ENCODE measurements at regions not wholly inside any gene's neighbourhood (a gene's known extent, or its start where the extent isn't known, plus 50 kb on each side); places are given as distances from the start of the nearest gene placed in this dataset.

GRCh38 chr6:22141241-22141745 lies 155.5 kb downstream of the PRL start:
- dilution Hi-C loops (cut with HindIII; ENCODE audit: low sequenced_read_pairs, unreplicated experiment), result no loop called here

More at GRCh38 chr6:22141241-22141745, 155.5 kb downstream of the PRL start:
- H3K36me3 ChIP-seq (ENCODE audit: control insufficient read depth, insufficient read depth, low read length), result no peaks in the 10 kb centered on the region
- no peak for TF ChIP-seq MAZ (IDR thresholded peaks at IDR 0.05; ENCODE audit: borderline replicate concordance, low read depth, low read length)
- TF ChIP-seq POLR2A (IDR thresholded peaks at IDR 0.05; ENCODE audit: low read depth, low read length), result no peak
- TF ChIP-seq, protein P1, sequence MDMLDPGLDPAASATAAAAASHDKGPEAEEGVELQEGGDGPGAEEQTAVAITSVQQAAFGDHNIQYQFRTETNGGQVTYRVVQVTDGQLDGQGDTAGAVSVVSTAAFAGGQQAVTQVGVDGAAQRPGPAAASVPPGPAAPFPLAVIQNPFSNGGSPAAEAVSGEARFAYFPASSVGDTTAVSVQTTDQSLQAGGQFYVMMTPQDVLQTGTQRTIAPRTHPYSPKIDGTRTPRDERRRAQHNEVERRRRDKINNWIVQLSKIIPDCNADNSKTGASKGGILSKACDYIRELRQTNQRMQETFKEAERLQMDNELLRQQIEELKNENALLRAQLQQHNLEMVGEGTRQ (IDR thresholded peaks at IDR 0.05; ENCODE audit: low read depth, low read length), result no peak
- TF ChIP-seq RFX5 (IDR thresholded peaks at IDR 0.05; ENCODE audit: low read depth, low read length), result no peak
- TF ChIP-seq BHLHE40 (IDR thresholded peaks at IDR 0.05; ENCODE audit: low read depth, low read length), result no peak
- TF ChIP-seq ELK1 (IDR thresholded peaks at IDR 0.05; ENCODE audit: borderline replicate concordance, low read depth, low read length), result no peak
- no peak for TF ChIP-seq NFE2L2 (IDR thresholded peaks at IDR 0.05; ENCODE audit: low read depth, low read length)
- no peak for TF ChIP-seq RAD21 (IDR thresholded peaks at IDR 0.05; ENCODE audit: low read length)
- no peak for TF ChIP-seq CEBPB (IDR thresholded peaks at IDR 0.05; ENCODE audit: low read depth, low read length)
- no peak overlapping the region for H3K4me3 ChIP-seq (ENCODE audit: insufficient read depth, low read depth, low read length)
- H3K56ac ChIP-seq (ENCODE audit: extremely low read depth, insufficient read depth, low read length), result no peak overlapping the region
- in situ Hi-C loops (cut with MboI; ENCODE audit: low sequenced_read_pairs), result loop anchor here (10.0 to 25.0 kb wide), 2 partner anchors 546 to 1579 kb away; partner anchors contain the start of gene SOX4
- WGBS, 2 experiments (ENCODE audit: extremely low coverage in 2 of 2, insufficient read length in 1 of 2), result 64% methylated on average over 3 of the region's 5 CpGs; no CpG with 5 or more reads in 1 of the 2 experiments
- H2AFZ ChIP-seq (replicated peaks; ENCODE audit: low read length, poor library complexity), result no peak overlapping the region
- H3K4me2 ChIP-seq (ENCODE audit: low read depth, low read length), result no peak overlapping the region
- H3K18ac ChIP-seq (ENCODE audit: low read depth, low read length), result no peak overlapping the region
- 0 out of 2 replicates have a peak overlapping the region, but pooled peaks have one; percentile 10 for H2BK20ac ChIP-seq (ENCODE audit: low read depth, low read length)
- no peak overlapping the region for H2AK9ac ChIP-seq (replicated peaks; ENCODE audit: low read depth, low read length, poor library complexity)
- CTCF ChIA-PET, result no interaction called here
- no peaks in the 10 kb centered on the region for H3K9me1 ChIP-seq (ENCODE audit: insufficient read depth, low read length)
- no peak overlapping the region; the same call in 1 of the 2 replicates for H2BK120ac ChIP-seq (ENCODE audit: low read depth, low read length)
- H4K8ac ChIP-seq (ENCODE audit: low read depth in 2 of 2, low read length in 2 of 2), result no peak overlapping the region
- ATAC-seq (ENCODE audit: low read depth) (no peak; the same call in 1 of the 2 replicates), DNase-seq (peak; percentile 10)
- no peak overlapping the region for H3K27ac ChIP-seq (ENCODE audit: insufficient read depth, low read length)
- H3K4me1 ChIP-seq (ENCODE audit: control insufficient read depth, insufficient read depth, low read length), result peaks cover 5% of the 10 kb centered on the region; the same call in 1 of the 2 replicates
- intact Hi-C loops (cut with micrococcal nuclease), result loop anchor here (10.0 kb wide), 3 partner anchors 684 to 1576 kb away; no protein-coding TSS in a partner anchor
- POLR2A ChIA-PET (ENCODE audit: unreplicated experiment), result no interaction called here
- BruUV-seq (replicated peaks), result no TSS peak
- H2BK15ac ChIP-seq (ENCODE audit: low read depth, low read length), result no peak overlapping the region
- no peak overlapping the region for H2BK5ac ChIP-seq (ENCODE audit: low read depth, low read length, poor library complexity, severe bottlenecking)
- H3K23ac ChIP-seq (ENCODE audit: low read depth, low read length), result no peak overlapping the region
- no peak overlapping the region for H4K5ac ChIP-seq (ENCODE audit: low read depth, low read length)
- no peaks in the 10 kb centered on the region for H3K79me1 ChIP-seq (ENCODE audit: low read depth in 1 of 2, low read length in 2 of 2)
- no peaks in the 10 kb centered on the region for H4K20me1 ChIP-seq (ENCODE audit: insufficient read depth, low read length)
- no peaks in the 10 kb centered on the region for H3K9me3 ChIP-seq (ENCODE audit: control insufficient read depth, insufficient read depth, low read length)
- no peak overlapping the region for H3K9ac ChIP-seq (ENCODE audit: low read depth, low read length)
- no peaks in the 10 kb centered on the region for H3K27me3 ChIP-seq (ENCODE audit: control insufficient read depth, insufficient read depth, low read length)
- H3K14ac ChIP-seq (replicated peaks; ENCODE audit: low read depth, low read length), result no peak overlapping the region; the same call in 1 of the 2 replicates
- no peak overlapping the region for H4K91ac ChIP-seq (ENCODE audit: insufficient read depth, low read depth, low read length)
- H2AK5ac ChIP-seq (ENCODE audit: low read depth, low read length), result no peak overlapping the region
- H3K4ac ChIP-seq (ENCODE audit: low read depth, low read length), result no peak overlapping the region
